ENCODE measurements at regions not wholly inside any gene's neighbourhood (a gene's known extent, or its start where the extent isn't known, plus 50 kb on each side); places are given as distances from the start of the nearest gene placed in this dataset.
"Not testable (repeated sequence)": the region's sequence is repeated elsewhere in the genome, so short reads cannot be mapped to it uniquely, and the experiment has no call there.

DNA sequence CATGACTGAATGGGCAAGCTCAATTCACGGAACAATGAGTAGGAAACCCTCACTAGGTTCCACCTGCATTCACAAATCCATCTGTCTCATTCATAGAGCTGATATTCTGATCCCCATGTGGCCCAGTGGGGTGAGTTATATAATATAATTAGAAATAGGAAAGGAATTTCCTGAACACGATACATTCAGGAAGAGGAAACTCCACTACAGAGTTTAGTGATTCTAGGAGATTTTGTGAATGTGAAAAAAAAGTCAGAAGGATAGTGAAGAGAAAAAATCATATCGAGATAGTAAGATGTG, 471.2 kb downstream of the GASK1B start:
- in situ Hi-C loops (cut with HindIII; ENCODE audit: low sequenced_read_pairs), result no loop called here

DNA sequence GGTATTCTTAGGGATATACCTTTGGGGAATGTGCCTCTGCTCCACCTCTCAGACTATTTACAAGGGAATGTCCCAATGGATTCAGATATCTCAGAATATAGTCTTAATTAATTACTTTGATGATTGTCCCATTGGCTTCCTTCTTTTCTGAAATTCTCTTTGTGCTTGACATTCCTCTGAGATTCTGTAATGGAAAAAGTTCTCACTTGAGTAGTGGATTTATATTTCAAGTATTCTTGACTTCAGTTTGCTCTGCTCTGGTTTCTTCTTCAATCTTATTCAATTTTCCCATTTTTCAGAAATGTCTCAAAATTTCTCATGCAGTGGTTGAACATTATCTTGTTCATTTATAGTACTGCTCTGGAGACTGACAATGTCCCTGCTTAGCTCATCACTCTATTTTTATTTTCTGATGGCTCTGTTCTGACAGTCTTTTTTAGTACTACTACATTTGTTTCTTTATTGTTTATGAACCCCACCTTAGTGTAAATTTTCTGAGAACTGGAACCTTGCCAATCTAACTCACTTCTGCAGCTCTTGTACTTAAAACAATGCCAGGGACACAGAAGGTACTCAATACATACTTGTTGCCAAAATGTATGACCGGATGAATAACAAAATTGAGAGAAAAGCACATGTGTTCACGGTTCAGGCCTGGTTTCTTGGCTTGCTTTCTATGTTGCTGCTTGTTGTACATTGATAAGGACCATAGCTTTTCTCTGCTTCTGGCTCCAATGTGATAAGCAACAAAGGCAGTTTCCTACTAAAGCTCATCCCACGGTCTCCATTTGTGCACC, 471.7 kb downstream of the GASK1B start:
- in situ Hi-C loops (cut with HindIII; ENCODE audit: low sequenced_read_pairs), result no loop called here

DNA sequence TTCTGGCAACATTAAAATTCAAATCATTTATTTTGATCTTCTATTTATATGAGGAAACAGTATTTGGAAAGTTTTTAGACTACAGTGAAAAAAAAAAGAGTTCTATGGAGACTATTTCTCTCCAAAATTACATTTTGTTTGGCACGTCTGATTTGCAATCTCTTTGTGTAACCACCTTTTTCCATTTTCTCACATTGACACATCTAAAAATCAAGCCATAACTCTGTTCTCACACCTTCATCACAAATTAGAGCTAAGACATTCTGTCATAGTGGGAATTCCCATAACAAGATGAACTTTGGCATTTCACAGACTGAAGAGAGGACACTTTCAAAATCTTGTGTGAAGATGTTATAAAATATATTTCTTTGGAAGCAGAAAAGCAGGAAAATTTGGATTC, 468.9 kb downstream of the GRIA2 start:
- in situ Hi-C loops (cut with HindIII; ENCODE audit: low sequenced_read_pairs), result no loop called here

DNA sequence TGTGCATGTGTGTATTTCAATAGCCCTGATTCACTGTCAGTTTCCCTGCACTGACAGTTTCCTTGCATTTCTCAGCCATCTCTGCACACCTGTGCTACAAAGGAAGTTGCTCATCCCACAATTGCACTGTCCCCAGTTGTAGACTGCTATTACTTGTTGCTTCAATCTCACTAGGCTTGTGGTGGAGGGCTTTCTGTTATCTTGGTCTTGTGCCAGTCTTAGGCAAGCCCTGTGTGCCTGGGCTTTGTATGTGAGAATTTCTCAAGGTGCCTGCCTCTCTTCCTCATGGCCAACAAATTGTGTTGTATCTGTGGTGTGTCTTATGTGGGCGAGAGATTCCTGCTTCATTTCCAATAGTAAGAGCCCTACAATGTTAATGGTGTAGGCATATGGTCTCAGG, 467.4 kb downstream of the GRIA2 start:
- in situ Hi-C loops (cut with HindIII; ENCODE audit: low sequenced_read_pairs), result no loop called here

DNA sequence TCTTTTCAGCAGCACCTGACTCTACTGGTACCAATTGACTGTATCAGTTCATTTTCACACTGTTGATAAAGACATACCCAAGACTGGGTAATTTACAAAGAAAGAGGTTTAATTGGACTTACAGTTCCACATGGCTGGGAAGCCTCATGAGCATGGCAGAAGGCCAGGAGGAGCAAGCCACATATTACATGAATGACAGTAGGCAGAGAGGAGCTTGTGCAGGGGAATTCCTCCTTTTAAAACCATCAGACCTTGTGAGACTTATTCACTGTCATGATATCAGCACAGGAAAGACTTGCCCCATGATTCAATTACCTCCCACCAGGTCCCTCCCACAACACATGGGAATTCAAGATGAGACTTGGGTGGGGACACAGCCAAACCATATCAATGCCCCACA, 458.8 kb downstream of the GRIA2 start:
- in situ Hi-C loops (cut with HindIII; ENCODE audit: low sequenced_read_pairs), result not testable (repeated sequence)

DNA sequence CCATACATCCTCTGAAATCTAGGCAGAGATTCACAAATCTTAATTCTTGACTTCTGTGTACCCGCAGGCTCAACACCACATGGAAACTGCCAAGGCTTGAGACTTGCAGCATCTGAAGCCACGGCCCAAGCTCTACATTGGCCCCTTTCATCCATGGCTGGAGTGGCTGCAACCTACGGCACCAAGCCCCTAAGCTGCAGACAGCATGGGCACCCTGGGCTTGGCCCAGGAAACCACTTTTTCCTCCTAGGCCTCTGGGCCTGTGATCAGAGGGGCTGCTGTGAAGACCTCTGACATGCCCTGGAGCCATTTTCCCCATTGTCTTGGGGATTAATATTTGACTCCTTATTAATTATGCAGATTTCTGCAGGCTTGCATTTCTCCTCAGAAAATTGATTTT, 457.9 kb downstream of the GRIA2 start:
- in situ Hi-C loops (cut with HindIII; ENCODE audit: low sequenced_read_pairs), result no loop called here

DNA sequence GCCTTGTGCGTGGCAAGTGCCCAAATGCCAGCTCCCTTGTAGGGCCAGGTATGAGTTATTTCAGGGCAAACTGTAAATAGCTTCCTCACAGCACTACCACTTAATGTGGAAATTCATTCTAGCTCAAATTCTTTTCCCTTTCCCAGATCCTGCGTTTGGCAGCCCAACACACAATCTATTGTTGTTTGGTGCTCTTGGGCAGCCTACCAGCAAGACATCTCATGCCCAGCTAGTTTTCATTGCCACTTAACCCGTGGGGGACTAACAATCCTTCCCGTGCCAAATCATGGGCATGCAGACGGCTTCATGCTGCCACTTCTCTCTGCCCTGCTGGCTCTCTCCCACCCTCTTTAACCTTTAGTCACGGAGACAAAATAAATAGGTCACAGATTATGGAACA, 454.2 kb downstream of the GRIA2 start:
- in situ Hi-C loops (cut with HindIII; ENCODE audit: low sequenced_read_pairs), result no loop called here

DNA sequence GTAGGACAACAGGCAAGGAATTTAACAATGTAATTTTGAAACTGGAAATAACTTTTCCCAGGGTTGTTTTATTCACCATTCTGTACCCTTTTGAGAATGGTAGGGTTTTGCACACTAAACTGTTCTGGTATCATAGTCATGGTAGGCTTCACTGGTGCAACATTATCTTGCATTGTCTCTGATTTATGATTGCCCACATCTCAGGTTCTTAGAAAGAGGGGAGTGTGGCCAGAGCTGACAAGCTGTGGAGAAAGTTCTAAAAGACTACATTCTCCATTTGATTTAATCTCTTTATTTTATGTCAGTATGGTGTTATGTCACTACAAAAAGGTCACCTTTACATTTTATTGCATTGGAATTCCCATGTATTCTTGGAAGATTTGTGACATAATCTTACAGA, 447.3 kb downstream of the GRIA2 start:
- in situ Hi-C loops (cut with HindIII; ENCODE audit: low sequenced_read_pairs), result no loop called here

DNA sequence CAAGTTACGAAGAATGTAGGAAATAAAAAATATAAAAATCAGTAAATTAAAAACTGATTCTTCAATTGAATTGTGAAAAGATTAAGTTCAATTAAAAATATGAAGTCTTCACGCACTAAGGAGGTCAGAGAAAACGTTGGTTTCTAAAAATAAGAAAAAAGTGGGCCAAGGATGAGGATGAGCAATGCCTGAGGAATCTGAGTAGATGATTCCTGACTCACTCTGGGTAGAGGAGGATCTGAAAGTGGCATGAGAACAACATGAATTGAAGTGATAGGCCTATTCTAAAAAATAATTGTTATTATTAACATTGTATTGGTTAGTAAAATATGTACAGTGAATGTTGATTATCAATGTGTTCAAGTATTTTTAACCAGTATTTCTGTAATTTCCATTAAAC, 444.2 kb downstream of the GRIA2 start:
- in situ Hi-C loops (cut with HindIII; ENCODE audit: low sequenced_read_pairs), result no loop called here

DNA sequence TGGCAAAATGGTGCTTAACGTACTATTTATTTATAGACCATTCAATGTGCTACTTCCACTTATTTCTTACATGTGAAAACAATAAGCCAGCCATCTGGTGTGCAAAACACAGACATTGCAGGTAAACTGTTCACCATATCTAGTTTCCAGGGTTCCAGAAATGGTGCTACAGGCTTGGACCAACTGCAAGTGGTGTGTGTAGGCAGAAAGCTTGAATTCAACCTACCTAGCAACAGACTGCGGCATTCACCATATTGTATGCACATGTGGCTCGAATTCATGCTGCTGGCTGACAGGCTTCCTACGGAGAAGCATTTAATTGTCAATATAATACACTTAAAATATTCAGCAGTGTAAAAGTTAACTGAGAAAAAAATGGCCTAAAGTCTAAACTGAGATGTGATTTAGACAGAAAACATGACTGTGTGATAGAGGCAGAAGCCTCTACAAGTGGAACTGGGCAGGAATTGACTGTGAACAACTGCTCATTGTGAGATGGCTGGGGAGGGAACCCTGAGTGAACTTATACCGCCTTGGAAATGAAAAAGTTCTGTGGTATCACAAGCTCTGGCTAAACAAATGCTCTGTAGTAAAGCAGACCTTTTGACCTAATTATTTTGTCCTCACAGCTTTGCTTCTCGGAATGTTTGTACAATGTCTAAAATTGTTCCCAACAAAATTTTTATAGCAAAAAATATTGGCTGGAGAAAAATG, 434.7 kb downstream of the GRIA2 start:
- in situ Hi-C loops (cut with HindIII; ENCODE audit: low sequenced_read_pairs), result no loop called here

DNA sequence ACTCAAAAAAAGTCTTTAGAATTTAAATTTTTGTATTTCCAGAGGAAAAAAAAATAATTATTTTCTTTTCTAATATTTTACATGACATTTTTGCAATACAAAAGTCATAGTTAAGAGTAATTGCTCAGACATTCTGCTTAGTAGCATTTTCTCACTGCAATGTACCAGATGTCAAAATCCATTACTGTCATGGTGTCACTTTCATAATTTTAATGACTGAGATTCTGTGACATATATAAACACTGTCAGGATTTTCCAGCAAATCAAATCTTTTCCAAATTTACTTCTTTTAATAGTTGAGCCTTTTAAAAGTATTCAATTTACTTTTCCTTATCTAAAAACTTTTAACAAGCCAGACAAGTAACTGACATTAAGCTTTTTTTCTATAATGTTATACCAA, 422.7 kb downstream of the GRIA2 start:
- in situ Hi-C loops (cut with HindIII; ENCODE audit: low sequenced_read_pairs), result no loop called here

DNA sequence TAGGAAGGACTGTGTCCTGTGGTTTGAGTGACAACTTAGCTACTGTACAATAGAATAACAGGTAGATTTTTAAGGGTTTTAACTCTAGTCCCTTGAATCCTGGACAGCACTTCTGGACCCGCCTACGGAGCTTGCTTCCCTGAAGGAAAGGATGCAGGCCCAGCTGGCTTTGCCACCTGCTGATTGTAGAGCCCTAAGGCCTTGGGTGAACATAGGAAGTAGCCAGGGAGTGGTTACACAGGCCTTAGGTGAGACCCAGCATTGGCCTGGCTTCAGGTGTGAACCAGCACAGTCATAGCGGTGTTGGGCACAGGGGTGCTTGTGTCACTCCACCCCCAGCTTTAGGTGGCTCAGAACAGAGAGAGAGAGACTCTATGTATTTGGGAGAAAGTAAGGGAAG, 413.5 kb downstream of the GRIA2 start:
- in situ Hi-C loops (cut with HindIII; ENCODE audit: low sequenced_read_pairs), result no loop called here

DNA sequence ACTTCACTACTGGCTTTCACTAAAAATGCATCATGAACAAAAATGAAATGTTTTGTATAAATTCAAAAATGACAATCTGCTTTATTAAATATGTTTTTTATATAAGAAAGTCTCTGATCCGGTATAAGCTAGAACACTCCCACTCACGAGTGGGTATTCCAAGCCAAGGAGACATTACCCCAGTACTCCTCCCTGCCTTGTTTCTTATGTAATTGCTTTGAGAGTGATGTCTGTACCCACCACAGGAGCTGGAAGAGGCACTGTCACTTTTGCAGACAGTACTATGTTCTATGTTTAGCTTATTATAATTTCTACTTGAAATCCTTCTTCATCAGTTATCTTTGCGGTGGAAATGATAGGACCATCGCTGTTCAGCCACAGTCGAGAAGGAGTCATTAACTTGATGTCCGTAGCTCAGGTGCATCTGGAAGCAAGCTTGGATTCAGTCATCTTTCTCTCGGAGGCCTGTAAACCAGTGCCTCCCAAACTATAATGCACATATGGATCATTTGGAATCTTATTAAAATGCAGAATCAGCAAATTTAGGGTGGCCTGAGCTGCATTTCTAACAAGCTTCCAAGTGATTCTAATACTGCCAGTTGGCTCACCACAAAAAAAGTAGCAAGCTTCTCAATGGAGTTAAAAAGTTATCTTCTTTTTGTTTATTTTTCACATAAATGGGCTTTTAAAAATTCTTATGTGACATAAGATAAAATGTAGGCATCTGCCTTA, 396.4 kb downstream of the GRIA2 start:
- in situ Hi-C loops (cut with HindIII; ENCODE audit: low sequenced_read_pairs), result no loop called here

DNA sequence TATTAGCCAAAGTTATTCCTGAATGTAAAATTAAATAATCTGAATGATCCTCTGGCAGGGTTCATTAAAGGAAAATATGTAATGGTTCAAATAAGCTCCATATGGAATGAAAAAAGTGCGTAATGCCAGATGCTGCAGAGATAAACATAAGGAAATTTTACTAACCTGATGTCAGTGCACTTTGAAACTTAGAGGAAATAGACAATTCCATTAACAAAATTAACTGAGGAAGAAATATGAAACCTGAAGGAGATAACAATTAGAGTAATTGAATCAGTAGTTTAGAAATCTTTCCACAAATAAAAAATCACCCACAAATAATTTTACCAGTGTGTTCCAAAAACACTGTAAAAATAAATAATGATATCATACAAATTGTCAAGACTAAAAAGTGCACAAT, 387.5 kb downstream of the GRIA2 start:
- in situ Hi-C loops (cut with HindIII; ENCODE audit: low sequenced_read_pairs), result no loop called here

DNA sequence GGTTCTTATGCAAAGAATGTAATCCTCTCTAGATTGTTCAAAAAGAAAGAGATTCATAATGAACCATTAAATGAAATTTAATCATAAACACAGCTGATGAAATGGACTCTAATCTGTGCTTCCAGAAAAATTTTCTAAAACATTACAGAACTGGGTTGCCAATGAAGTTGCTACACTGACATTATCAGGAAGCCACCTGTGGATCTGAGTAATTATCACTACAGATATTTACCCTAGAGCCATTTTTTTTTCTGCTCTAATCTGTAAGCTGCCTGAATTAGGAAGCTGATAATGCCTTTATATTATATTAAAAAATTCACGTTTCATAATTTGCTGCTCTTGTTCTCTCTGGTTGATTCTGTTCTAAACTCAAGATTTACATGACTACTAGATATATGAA, 380.1 kb downstream of the GRIA2 start:
- in situ Hi-C loops (cut with HindIII; ENCODE audit: low sequenced_read_pairs), result no loop called here

DNA sequence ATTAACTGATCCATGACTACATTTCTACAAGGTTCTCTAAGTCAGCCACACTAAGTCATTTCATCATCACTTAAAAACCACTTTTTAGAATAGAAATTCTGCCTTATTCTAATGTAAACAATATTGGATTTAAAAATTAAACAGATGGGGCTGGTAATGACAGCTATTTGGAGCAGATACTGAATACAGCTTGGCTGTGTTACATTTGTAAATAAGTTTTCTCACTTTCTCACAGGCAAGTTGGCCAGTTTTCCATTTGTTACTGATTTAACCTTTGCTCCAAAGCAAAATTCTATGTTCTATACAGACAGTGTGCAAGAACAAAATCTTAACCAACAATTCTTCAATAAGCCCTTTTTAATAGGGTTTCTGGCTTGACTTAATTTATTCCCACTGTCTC, 370.7 kb downstream of the GRIA2 start:
- in situ Hi-C loops (cut with HindIII; ENCODE audit: low sequenced_read_pairs), result no loop called here

DNA sequence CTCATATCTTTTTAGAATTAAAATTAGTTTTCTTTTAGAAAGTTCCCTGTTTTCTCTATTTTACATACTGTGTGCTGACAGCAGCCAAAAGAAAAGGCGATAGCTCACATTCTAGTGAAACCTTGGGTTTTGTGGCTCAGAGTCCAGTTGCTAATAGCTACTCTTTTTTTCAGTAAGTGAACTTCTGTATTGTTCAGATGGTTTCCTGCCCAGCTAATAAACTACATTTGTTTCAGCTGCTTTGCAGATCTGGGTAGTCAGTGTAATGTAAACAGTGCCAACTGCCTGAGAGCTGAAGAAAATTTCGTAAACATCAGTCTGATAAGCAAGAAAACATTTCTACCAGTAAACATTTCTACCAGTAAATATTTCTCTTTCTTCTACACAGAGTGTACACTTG, 370.2 kb downstream of the GRIA2 start:
- in situ Hi-C loops (cut with HindIII; ENCODE audit: low sequenced_read_pairs), result no loop called here

DNA sequence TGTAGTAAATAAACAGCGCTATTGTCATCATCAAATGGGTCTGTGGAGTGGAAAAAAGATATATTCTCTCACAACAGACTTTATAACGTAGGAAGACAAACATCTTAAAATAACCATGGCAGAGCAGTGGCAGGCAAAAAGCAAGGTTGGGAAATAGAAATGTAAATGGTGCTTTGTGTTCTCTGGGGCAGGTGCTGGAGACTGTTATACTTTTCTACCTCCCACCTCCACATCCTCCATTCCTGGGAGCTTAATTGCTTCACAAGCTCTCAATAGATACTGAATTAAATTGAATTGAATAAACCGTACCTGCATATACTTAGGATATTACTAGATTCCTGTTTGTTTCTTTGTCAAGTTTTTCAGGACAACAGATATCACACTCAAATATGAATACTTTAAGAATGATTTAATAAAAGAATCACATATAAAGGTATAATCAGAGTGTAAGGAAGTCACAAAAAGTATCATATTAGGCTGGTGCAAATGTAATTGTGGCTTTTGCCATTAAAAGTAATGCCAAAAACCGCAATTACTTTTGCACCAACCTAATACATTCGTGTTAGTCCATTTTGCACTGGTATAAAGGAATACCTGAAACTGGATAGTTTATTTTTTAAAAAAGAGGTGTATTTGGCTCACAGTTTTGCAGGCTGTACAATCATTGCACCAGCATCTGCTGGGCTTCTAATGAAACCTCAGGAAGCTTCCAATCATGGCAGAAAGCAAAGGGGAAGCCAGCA, 367.3 kb downstream of the GRIA2 start:
- in situ Hi-C loops (cut with HindIII; ENCODE audit: low sequenced_read_pairs), result no loop called here

DNA sequence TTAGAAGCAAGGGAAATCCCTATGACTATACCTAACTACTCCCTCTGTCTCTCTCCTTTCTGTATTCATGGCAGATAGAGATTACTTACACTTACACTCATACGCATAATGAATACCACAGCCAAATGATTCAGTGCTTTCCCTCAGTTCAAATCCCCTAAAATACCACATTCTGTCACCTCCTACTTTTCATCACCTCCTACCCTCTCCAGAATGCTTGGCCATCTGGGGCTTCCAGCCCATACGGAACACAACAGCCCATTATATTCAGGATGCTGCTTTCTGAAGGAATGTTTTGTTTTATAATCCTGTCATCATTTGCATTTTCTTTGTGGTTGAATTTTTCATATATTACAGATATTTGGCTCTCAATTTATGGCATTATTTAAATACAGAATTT, 361.6 kb downstream of the GRIA2 start:
- in situ Hi-C loops (cut with HindIII; ENCODE audit: low sequenced_read_pairs), result no loop called here

DNA sequence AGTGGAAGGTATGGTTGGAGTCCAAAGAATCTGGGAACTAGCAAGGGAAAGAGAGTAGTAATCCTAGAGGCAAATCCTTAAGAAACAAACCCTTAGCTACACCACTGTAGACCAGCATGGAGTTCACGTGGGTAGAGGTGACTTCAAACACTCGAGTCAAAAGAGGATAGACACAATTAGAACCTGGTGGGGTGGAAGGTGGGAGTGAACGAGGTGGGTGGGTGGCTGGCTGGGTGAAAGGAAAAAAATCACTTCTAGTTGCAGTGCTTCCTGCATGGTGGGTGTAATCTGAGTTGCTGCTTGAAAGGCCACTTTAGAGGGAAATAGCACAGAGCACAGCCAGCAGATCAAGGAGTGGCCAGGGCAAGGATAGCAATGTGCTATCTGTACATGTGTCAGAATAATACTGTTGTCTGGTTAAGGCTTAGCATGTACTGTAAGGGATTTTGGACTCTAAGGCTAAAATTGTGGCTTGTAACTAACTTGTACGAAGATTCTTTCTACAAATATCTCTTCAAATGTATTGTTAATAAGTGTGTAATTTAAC, 356.2 kb downstream of the GRIA2 start:
- in situ Hi-C loops (cut with HindIII; ENCODE audit: low sequenced_read_pairs), result no loop called here

DNA sequence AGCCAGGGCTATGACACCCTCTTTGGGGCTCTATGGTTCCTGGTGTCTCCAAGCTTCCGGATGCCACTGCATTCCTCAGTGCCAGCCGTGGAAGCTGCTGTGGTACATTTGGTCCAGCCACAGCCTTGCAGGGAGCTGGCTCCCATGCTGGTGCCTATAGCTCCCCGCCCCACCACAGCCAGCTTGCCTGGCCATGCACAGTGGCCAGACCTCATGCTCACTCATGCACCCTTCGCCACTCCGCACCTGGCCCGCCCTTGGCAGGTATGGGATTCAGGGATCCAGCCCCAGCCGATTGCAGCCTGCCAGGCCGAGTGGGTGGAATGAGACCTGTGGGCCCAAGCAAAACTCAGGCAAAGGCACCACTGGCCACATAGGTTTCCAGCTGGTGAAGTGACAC, 354.8 kb downstream of the GRIA2 start:
- in situ Hi-C loops (cut with HindIII; ENCODE audit: low sequenced_read_pairs), result no loop called here
